Neuronal stem cell (in vitro differentiated cells): ENCODE measurements at regions not wholly inside any gene's neighbourhood (a gene's known extent, or its start where the extent isn't known, plus 50 kb on each side); places are given as distances from the start of the nearest gene placed in this dataset.
"Not testable (repeated sequence)": the region's sequence is repeated elsewhere in the genome, so short reads cannot be mapped to it uniquely, and the experiment has no call there.

Experiments used
- DNase-seq: peaks from one replicate; pipeline ENCODE4 v3.0.0-alpha.2; 2013; ENCODE audit warnings: low spot score
- H2AFZ ChIP-seq: one replicate; pipeline ENCODE4 v1.6.1; 2013; ENCODE audit warnings: mild to moderate bottlenecking, low read length, inconsistent platforms
- H2AK5ac ChIP-seq: 2 replicates; pipeline ENCODE4 v1.6.1; 2013; ENCODE audit warnings: low read depth, mild to moderate bottlenecking, inconsistent platforms, low read length, moderate library complexity, mixed read lengths
- H2BK120ac ChIP-seq: 2 replicates; pipeline ENCODE4 v1.6.1; 2013; ENCODE audit warnings: low read depth, mild to moderate bottlenecking, inconsistent platforms, low read length, moderate library complexity, mixed read lengths
- H2BK12ac ChIP-seq: one replicate; pipeline ENCODE4 v1.6.1; 2013; ENCODE audit warnings: low read length, inconsistent platforms
- H2BK15ac ChIP-seq: 2 replicates; pipeline ENCODE4 v1.6.1; 2013; ENCODE audit warnings: mild to moderate bottlenecking, low read length, inconsistent platforms, mixed read lengths
- H2BK5ac ChIP-seq: one replicate; pipeline ENCODE4 v1.6.1; 2013; ENCODE audit warnings: inconsistent platforms, mild to moderate bottlenecking, low read length, moderate library complexity
- H3K14ac ChIP-seq: one replicate; pipeline ENCODE4 v1.6.1; 2013; ENCODE audit warnings: low read length, inconsistent platforms
- H3K18ac ChIP-seq: 2 replicates; pipeline ENCODE4 v1.6.1; 2013; ENCODE audit warnings: low read length, inconsistent platforms
- H3K23ac ChIP-seq: 2 replicates; pipeline ENCODE4 v1.6.1; 2013; ENCODE audit warnings: low read depth, mild to moderate bottlenecking, mixed read lengths, low read length, inconsistent platforms; ENCODE audit not compliant: poor library complexity
- H3K27ac ChIP-seq: replicated peaks from 3 replicates; pipeline ENCODE4 v1.5.1; 2013; ENCODE audit warnings: low read length, inconsistent platforms
- H3K27me3 ChIP-seq, 3 experiments: 2 replicates each; pipeline ENCODE4 v1.6.1; 2013; ENCODE audit warnings: low read length in 3 of 3, mild to moderate bottlenecking in 2 of 3, inconsistent platforms in 1 of 3, low read depth in 1 of 3, mixed read lengths in 1 of 3, moderate library complexity in 1 of 3; ENCODE audit not compliant: control insufficient read depth in 3 of 3, insufficient read depth in 3 of 3
- H3K36me3 ChIP-seq, 2 donors: replicated peaks in 1 of 2; 2 replicates each; pipeline ENCODE4 v1.6.1; 2013; ENCODE audit warnings: low read length in 2 of 2; ENCODE audit not compliant: control insufficient read depth in 2 of 2, insufficient read depth in 2 of 2
- H3K4ac ChIP-seq: 2 replicates; pipeline ENCODE4 v1.6.1; 2013; ENCODE audit warnings: inconsistent platforms, mild to moderate bottlenecking, low read length, moderate library complexity
- H3K4me1 ChIP-seq, 2 donors: 1 replicate in 1 of 2; 2 replicates in 1 of 2; pipeline ENCODE4 v1.6.1; 2013; ENCODE audit warnings: low read length in 2 of 2, low read depth in 1 of 2; ENCODE audit not compliant: control insufficient read depth in 2 of 2, insufficient read depth in 1 of 2
- H3K4me2 ChIP-seq: one replicate; pipeline ENCODE4 v1.6.1; 2013; ENCODE audit warnings: mild to moderate bottlenecking, low read length, inconsistent platforms; ENCODE audit not compliant: insufficient read depth, poor library complexity, severe bottlenecking
- H3K4me3 ChIP-seq, 2 donors: 2 replicates each; pipeline ENCODE4 v1.5.1; 2013; ENCODE audit warnings: low read length in 2 of 2, mild to moderate bottlenecking in 2 of 2, inconsistent platforms in 1 of 2, moderate library complexity in 1 of 2
- H3K79me1 ChIP-seq: one replicate; pipeline ENCODE4 v1.6.1; 2013; ENCODE audit warnings: low read depth, mild to moderate bottlenecking, inconsistent platforms, low read length, moderate library complexity
- H3K9ac ChIP-seq: one replicate; pipeline ENCODE4 v1.6.1; 2013; ENCODE audit warnings: mild to moderate bottlenecking, low read depth, low read length, inconsistent platforms; ENCODE audit not compliant: poor library complexity
- H3K9me3 ChIP-seq, 2 donors: replicated peaks in 1 of 2; 2 replicates each; pipeline versions ENCODE3 to v1.6.1; 2013; ENCODE audit warnings: low read length in 2 of 2, mild to moderate bottlenecking in 2 of 2, inconsistent platforms in 1 of 2, low read depth in 1 of 2, mixed read lengths in 1 of 2, moderate library complexity in 1 of 2; ENCODE audit not compliant: control insufficient read depth in 2 of 2, insufficient read depth in 1 of 2
- H4K8ac ChIP-seq: one replicate; pipeline ENCODE4 v1.6.1; 2013; ENCODE audit warnings: low read depth, mild to moderate bottlenecking, inconsistent platforms, low read length, moderate library complexity
- H4K91ac ChIP-seq: one replicate; pipeline ENCODE4 v1.6.1; 2013; ENCODE audit warnings: low read length, low read depth, mild to moderate bottlenecking, inconsistent platforms; ENCODE audit not compliant: poor library complexity
- WGBS, 2 donors: extraction: QIAGEN DNeasy Blood & Tissue Kit; methylation state at CpG; one replicate each; pipeline ENCODE4 v1.1.7; 2013; ENCODE audit warnings: missing lambda C conversion rate in 2 of 2, mixed read lengths in 1 of 2; ENCODE audit not compliant: insufficient read length in 2 of 2, insufficient replicate concordance in 1 of 2; ENCODE audit errors: extremely low coverage in 2 of 2; 5-methylcytosine and 5-hydroxymethylcytosine counted together

DNA sequence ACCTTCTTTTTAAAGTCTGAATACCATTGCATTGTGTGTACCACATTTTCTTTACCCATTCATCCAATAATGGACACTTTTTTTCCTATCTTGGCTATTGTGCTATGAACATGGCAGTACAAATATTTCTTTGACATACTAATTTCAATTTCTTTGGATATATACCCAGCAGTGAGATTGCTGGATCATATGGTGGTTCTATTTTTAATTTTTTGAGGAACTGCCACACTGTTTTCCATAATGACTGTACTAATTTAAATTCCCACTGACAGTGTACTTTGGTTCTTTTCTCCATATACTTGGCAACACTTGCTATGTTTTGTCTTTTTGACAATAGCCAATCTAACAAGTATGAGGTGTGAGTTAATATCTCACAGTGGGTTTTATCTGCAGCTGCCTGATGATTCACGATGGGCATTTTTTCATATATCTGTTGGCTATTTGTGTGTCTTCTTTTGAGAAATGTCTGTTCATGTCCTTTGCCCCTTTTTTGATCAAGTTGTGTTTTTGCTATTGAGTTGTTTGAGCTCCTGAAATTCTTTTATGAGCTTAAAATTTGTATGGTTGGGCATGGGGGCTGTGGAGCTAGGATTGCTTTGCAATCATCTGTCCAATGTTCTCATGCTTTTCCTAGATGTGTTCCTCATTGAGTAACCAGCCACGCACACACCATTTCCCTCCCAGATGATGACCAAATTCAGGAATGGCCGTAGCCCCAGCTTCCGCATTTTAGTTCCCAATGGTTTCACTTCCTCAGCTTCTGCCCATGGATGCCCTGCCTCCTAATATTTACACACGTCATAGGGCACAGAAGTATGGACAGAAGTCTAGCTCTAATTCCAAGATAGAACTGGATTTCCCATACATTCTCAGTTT, 380.0 kb upstream of the SGCG start:
- H3K4me2 ChIP-seq = no peak overlapping the region
- WGBS, 2 donors = no CpG with 5 or more reads among the region's 5 CpGs
- H4K91ac ChIP-seq = no peak overlapping the region
- H3K36me3 ChIP-seq = no peaks in the 10 kb centered on the region
- H3K4ac ChIP-seq = no peak overlapping the region
- H3K27me3 ChIP-seq = no peaks in the 10 kb centered on the region
- H3K9me3 ChIP-seq = no peaks in the 10 kb centered on the region
- H2BK15ac ChIP-seq = no peak overlapping the region
- H3K79me1 ChIP-seq = no peaks in the 10 kb centered on the region
- H3K4me1 ChIP-seq = no peaks in the 10 kb centered on the region
- no peak for DNase-seq
- no peak overlapping the region for H3K4me3 ChIP-seq
- H3K14ac ChIP-seq = no peak overlapping the region
- no peak overlapping the region for H3K27ac ChIP-seq
- H3K9ac ChIP-seq = no peak overlapping the region
- no peak overlapping the region for H2AFZ ChIP-seq
- no peak overlapping the region for H2BK120ac ChIP-seq
- H2BK12ac ChIP-seq = no peak overlapping the region
- H2BK5ac ChIP-seq = no peak overlapping the region
- H3K18ac ChIP-seq = peak overlapping the region; percentile 76
- no peak overlapping the region for H3K23ac ChIP-seq
- no peak overlapping the region for H2AK5ac ChIP-seq
- no peak overlapping the region for H4K8ac ChIP-seq

DNA sequence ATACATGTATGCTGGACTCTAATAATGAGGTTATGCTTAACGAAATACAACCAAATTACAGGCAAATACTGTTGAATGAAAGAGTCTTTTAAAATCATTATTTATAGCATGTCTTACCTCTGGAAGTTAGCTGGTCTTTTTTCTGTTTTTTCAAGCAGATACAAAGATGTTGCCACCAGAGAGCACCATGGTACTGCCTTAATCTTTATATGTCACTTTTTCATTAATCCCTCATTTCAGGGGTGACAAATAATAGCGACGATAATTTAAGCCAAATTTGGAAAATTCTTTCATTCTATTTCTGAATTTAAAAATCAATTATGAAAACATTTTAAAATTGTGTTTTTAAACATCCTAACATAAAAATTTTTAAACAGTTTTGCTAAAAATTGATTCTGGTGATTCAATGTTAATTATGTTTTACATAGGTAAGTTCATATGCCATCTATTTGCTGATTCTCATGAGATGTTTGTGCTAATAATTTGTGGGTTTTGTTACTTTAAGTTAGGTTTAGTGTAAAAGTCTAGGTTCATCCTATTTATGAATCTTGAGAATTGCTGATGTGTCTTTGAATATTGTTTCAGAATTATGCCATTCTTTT, 379.3 kb upstream of the SGCG start:
- H3K4me2 ChIP-seq = no peak overlapping the region
- H3K4ac ChIP-seq = no peak overlapping the region
- H3K36me3 ChIP-seq = no peaks in the 10 kb centered on the region
- no peak overlapping the region for H2BK12ac ChIP-seq
- H2AK5ac ChIP-seq = no peak overlapping the region
- no peaks in the 10 kb centered on the region for H3K27me3 ChIP-seq
- H2BK15ac ChIP-seq = no peak overlapping the region
- no peak overlapping the region for H2AFZ ChIP-seq
- no peak overlapping the region for H3K9ac ChIP-seq
- no peak for DNase-seq
- no peaks in the 10 kb centered on the region for H3K9me3 ChIP-seq
- no peak overlapping the region for H3K27ac ChIP-seq
- no peak overlapping the region for H4K91ac ChIP-seq
- no peak overlapping the region for H2BK5ac ChIP-seq
- H2BK120ac ChIP-seq = no peak overlapping the region
- no peak overlapping the region for H3K14ac ChIP-seq
- no peak overlapping the region for H4K8ac ChIP-seq
- no peak overlapping the region for H3K18ac ChIP-seq
- WGBS, 2 donors = no CpG with 5 or more reads among the region's 3 CpGs
- no peaks in the 10 kb centered on the region for H3K79me1 ChIP-seq
- no peak overlapping the region for H3K23ac ChIP-seq
- no peak overlapping the region for H3K4me3 ChIP-seq
- H3K4me1 ChIP-seq = no peaks in the 10 kb centered on the region

DNA sequence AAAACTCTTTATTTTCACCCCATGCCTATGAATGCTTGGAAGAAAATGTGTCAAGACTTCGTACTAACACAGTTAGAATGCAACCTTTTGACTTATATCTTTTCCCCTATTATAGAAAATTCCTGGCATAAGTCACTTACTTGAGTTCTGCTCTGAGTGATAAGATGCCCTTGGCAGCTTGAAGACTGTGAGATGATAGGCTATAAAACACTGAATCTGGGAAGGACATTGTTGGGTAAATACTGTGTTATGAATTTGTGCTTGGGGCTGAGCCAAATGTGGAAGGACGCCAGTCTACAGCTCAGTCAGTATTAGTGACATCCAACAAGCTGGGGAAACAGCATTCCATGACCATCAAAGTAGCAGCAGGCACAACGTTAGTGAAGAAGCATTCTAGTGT, 368.0 kb upstream of the SGCG start:
- no peak overlapping the region for H3K4me2 ChIP-seq
- no peak overlapping the region for H3K4me3 ChIP-seq
- peaks cover 0 to 4% of the 10 kb centered on the region in 2 donors for H3K4me1 ChIP-seq
- H3K9me3 ChIP-seq = no peaks in the 10 kb centered on the region
- no peak overlapping the region for H3K18ac ChIP-seq
- no peak overlapping the region for H3K9ac ChIP-seq
- H2AFZ ChIP-seq = no peak overlapping the region
- no peak overlapping the region for H3K27ac ChIP-seq
- H4K91ac ChIP-seq = no peak overlapping the region
- H2BK5ac ChIP-seq = no peak overlapping the region
- DNase-seq = no peak
- H2BK12ac ChIP-seq = no peak overlapping the region
- H4K8ac ChIP-seq = no peak overlapping the region
- no peaks in the 10 kb centered on the region for H3K27me3 ChIP-seq
- no peak overlapping the region for H2BK120ac ChIP-seq
- no peaks in the 10 kb centered on the region for H3K36me3 ChIP-seq
- H3K4ac ChIP-seq = no peak overlapping the region
- no peak overlapping the region for H2BK15ac ChIP-seq
- no CpG with 5 or more reads among the region's 3 CpGs for WGBS, 2 donors
- H3K23ac ChIP-seq = no peak overlapping the region
- no peaks in the 10 kb centered on the region for H3K79me1 ChIP-seq
- H3K14ac ChIP-seq = no peak overlapping the region
- no peak overlapping the region for H2AK5ac ChIP-seq

DNA sequence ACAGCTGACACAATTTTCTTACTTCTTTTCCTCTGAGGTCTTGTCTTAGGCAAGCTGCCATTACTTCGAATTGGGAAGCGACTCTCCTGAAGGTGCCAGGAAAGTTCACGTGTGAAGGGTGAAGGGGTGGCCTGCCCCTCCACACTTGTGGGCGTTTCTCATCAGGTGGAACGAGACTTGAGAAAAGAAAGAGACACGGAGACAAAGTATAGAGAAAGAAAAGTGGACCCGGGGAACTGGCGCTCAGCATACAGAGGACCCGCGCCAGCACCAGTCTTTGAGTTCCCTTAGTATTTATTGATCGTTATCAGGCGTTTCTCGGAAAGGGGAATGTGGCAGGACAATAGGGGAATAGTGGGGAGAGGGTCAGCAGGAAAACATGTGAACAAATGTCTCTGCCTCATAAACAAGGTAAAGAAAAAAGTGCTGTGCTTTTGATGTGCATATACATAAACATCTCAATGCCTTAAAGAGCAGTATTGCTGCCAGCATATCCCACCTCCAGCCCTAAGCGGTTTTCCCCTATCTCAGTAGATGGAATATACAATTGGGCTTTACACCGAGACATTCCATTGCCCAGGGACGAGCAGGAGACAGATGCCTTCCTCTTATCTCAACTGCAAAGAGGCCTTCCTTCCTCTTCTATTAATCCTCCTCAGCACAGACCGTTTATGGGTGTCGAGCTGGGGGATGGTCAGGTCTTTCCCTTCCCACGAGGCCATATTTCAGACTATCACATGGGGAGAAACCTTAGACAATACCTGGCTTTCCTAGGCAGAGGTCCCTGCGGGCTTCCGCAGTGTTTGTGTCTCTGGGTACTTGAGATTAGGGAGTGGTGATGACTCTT, 367.0 kb upstream of the SGCG start:
- H3K9ac ChIP-seq, H3K27me3 ChIP-seq, H2BK12ac ChIP-seq, H3K4me1 ChIP-seq, H4K8ac ChIP-seq, H3K36me3 ChIP-seq, H4K91ac ChIP-seq, H3K9me3 ChIP-seq, H3K27ac ChIP-seq, DNase-seq, H3K79me1 ChIP-seq, H2BK15ac ChIP-seq, H3K4ac ChIP-seq, H2BK5ac ChIP-seq, H3K14ac ChIP-seq, H3K4me2 ChIP-seq, H3K18ac ChIP-seq, H3K4me3 ChIP-seq, H3K23ac ChIP-seq, H2BK120ac ChIP-seq, H2AK5ac ChIP-seq: not testable (repeated sequence)
- peak overlapping the region; percentile 75 for H2AFZ ChIP-seq
- WGBS, 2 donors = no CpG with 5 or more reads among the region's 21 CpGs
